Upper lobe of left lung (tissue), 6 donors: ENCODE measurements at regions not wholly inside any gene's neighbourhood (a gene's known extent, or its start where the extent isn't known, plus 50 kb on each side); places are given as distances from the start of the nearest gene placed in this dataset.

Experiments used
- ATAC-seq, 2 donors: fragments of 200-7000 bp; cut with Tn5 transposase; one replicate each; pipeline ENCODE4 v1.9.1; 2022; ENCODE audit warnings: mild to moderate bottlenecking in 2 of 2, moderate library complexity in 2 of 2; ENCODE audit not compliant: low FRiP score in 2 of 2
- DNase-seq, 2 donors: peaks; one replicate each; pipeline ENCODE4 v3.0.0-alpha.2; 2019 to 2020
- H3K27ac ChIP-seq, 4 donors: fragments of 200-600 bp; sonication (generic); one replicate each; pipeline ENCODE4 v1.5.1; 2016 to 2019
- H3K27me3 ChIP-seq, 4 donors: fragments of 200-600 bp; sonication (generic); one replicate each; pipeline ENCODE4 v1.5.1; 2017 to 2019
- H3K36me3 ChIP-seq, 4 donors: fragments of 200-600 bp; sonication (generic); one replicate each; pipeline ENCODE4 v1.5.1; 2016 to 2019
- H3K4me1 ChIP-seq, 4 donors: fragments of 200-600 bp; sonication (generic); one replicate each; pipeline ENCODE4 v1.5.1; 2018 to 2019
- H3K4me3 ChIP-seq, 4 donors: fragments of 200-600 bp; sonication (generic); one replicate each; pipeline ENCODE4 v1.5.1; 2017 to 2019; ENCODE audit warnings: mild to moderate bottlenecking in 2 of 4, moderate library complexity in 1 of 4
- H3K9me3 ChIP-seq, 4 donors: fragments of 200-600 bp; sonication (generic); one replicate each; pipeline ENCODE4 v1.5.1; 2018 to 2019
- EP300 ChIP-seq, 4 donors: sonication (generic); formaldehyde crosslinking; IDR thresholded peaks; one replicate each; pipeline ENCODE4 v1.5.1; 2017; ENCODE audit warnings: antibody characterized with exemption in 4 of 4, control low read depth in 2 of 4
- POLR2A ChIP-seq, 4 donors: fragments of 450-650 bp; IDR thresholded peaks; one replicate each; pipeline ENCODE4 v1.5.1; 2016 to 2017; ENCODE audit warnings: antibody characterized with exemption in 4 of 4, mild to moderate bottlenecking in 2 of 4
- POLR2AphosphoS5 ChIP-seq, 2 donors: sonication (generic); formaldehyde crosslinking; IDR thresholded peaks; one replicate each; pipeline ENCODE4 v1.5.1; 2017; ENCODE audit warnings: antibody characterized with exemption in 2 of 2
- WGBS, 2 donors: methylation state at CpG; one replicate each; pipeline ENCODE4 v1.1.5; 2017 to 2018; 5-methylcytosine and 5-hydroxymethylcytosine counted together
- TF ChIP-seq, protein P1 (sequence below), 6 experiments: fragments of 450-650 bp in 4 of 6; fragments of 200-600 bp in 2 of 6; sonication (generic) in 2 of 6; IDR thresholded peaks; one replicate each; pipeline ENCODE4 v1.5.1; 2016 to 2019; ENCODE audit warnings: antibody characterized with exemption in 6 of 6
- donor health status: DM: no; HTN: no; CAD: no; lungs with moderate emphysema.
- donor health status: DM: no; HTN: yes; CAD: no; lungs with severe emphysema.

- Histone ChIP-seq H3K4me1 (no peaks in the 10 kb centered on the region), H3K36me3 (no peaks in the 10 kb centered on the region), H3K27ac (no peak overlapping the region), H3K4me3 (no peak overlapping the region), H3K9me3 (no peaks in the 10 kb centered on the region), H3K27me3 (no peaks in the 10 kb centered on the region)
- no peak for ATAC-seq
- no peak for DNase-seq
- TF ChIP-seq EP300 (IDR thresholded peaks at IDR 0.05) (no peak), POLR2A (IDR thresholded peaks at IDR 0.05) (no peak), POLR2AphosphoS5 (IDR thresholded peaks at IDR 0.05) (no peak)
- TF ChIP-seq, protein P1, sequence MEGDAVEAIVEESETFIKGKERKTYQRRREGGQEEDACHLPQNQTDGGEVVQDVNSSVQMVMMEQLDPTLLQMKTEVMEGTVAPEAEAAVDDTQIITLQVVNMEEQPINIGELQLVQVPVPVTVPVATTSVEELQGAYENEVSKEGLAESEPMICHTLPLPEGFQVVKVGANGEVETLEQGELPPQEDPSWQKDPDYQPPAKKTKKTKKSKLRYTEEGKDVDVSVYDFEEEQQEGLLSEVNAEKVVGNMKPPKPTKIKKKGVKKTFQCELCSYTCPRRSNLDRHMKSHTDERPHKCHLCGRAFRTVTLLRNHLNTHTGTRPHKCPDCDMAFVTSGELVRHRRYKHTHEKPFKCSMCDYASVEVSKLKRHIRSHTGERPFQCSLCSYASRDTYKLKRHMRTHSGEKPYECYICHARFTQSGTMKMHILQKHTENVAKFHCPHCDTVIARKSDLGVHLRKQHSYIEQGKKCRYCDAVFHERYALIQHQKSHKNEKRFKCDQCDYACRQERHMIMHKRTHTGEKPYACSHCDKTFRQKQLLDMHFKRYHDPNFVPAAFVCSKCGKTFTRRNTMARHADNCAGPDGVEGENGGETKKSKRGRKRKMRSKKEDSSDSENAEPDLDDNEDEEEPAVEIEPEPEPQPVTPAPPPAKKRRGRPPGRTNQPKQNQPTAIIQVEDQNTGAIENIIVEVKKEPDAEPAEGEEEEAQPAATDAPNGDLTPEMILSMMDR (IDR thresholded peaks at IDR 0.05), result no peak
- 74 to 78% methylated on average over 2 of the region's 2 CpGs for WGBS, 2 donors
Observed at GRCh38 chr13:34634448-34634847, 307.6 kb upstream of the NBEA start.

DNA sequence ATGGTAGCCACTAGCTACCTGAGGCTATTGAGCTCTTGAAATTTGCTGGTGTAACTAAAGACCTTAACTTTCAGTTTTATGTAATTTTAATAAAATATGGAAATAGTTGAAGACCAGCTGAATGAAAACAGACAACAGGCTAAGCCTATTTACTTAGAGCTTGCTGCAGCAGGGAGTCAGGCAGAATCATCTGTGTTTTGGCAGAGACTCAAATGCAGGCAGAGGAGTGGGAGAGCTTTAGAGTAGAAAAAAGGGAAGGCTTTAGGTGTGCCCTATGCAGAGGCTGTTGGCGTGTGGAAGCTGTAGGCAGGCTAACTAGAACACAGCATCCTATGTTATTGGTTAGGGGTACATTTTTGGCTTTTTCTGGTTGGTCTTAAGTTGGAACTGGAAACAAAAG lies 304.9 kb upstream of the NBEA start:
- no peak for ATAC-seq
- no peaks in the 10 kb centered on the region for H3K9me3 ChIP-seq
- H3K4me3 ChIP-seq, result no peak overlapping the region
- no peak overlapping the region for H3K27ac ChIP-seq
- H3K27me3 ChIP-seq, result no peaks in the 10 kb centered on the region
- H3K36me3 ChIP-seq, result no peaks in the 10 kb centered on the region
- H3K4me1 ChIP-seq, result peaks cover 0 to 5% (median 0%) of the 10 kb centered on the region in 4 donors
- 94 to 97% methylated on average over 1 of the region's 1 CpG for WGBS, 2 donors
- TF ChIP-seq, protein P1 (IDR thresholded peaks at IDR 0.05), result no peak
- TF ChIP-seq EP300 (IDR thresholded peaks at IDR 0.05) (no peak), POLR2AphosphoS5 (IDR thresholded peaks at IDR 0.05) (no peak), POLR2A (IDR thresholded peaks at IDR 0.05) (no peak)
- no peak for DNase-seq

- ATAC-seq, result no peak
- 79 to 92% methylated on average over 2 of the region's 2 CpGs for WGBS, 2 donors
Observed at GRCh38 chr13:34637636-34638035, 304.4 kb upstream of the NBEA start.

DNA sequence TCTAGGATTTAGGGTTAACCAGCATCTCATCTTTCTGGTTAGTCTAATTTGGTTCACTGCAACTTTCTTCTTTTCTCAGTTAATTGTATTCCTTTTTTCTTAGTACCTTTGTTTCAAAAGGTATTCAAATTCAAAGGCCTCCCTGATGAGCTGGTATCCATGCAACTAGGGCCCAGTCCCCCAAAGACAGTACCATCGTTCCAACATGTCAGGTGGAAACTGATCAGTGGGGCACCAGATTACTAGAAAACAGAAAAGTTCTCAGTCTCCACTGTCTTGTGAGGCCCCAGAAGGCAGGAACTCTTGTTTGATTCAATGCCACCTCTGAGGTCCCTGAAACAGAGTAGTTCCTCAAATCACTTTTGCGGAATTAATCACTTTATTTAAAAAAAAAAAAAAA lies 303.2 kb upstream of the NBEA start:
- DNase-seq (no peak), ATAC-seq (no peak)
- Histone ChIP-seq H3K9me3 (no peaks in the 10 kb centered on the region), H3K4me1 (peaks cover 0 to 5% (median 0%) of the 10 kb centered on the region in 4 donors), H3K4me3 (no peak overlapping the region), H3K27me3 (no peaks in the 10 kb centered on the region), H3K27ac (no peak overlapping the region), H3K36me3 (no peaks in the 10 kb centered on the region)
- 93 to 97% methylated on average over 2 of the region's 2 CpGs for WGBS, 2 donors
- TF ChIP-seq EP300 (IDR thresholded peaks at IDR 0.05) (no peak), POLR2A (IDR thresholded peaks at IDR 0.05) (no peak), POLR2AphosphoS5 (IDR thresholded peaks at IDR 0.05) (no peak)
- TF ChIP-seq, protein P1 (IDR thresholded peaks at IDR 0.05), result no peak

More at GRCh38 chr13:34637636-34638035, 304.4 kb upstream of the NBEA start:
- Histone ChIP-seq H3K27me3 (no peaks in the 10 kb centered on the region), H3K4me1 (peaks cover 0 to 5% (median 0%) of the 10 kb centered on the region in 4 donors), H3K4me3 (no peak overlapping the region), H3K36me3 (no peaks in the 10 kb centered on the region), H3K9me3 (no peaks in the 10 kb centered on the region), H3K27ac (no peak overlapping the region)
- TF ChIP-seq POLR2A (IDR thresholded peaks at IDR 0.05), result no peak
- TF ChIP-seq, protein P1 (IDR thresholded peaks at IDR 0.05), result no peak
- DNase-seq, result no peak

DNA sequence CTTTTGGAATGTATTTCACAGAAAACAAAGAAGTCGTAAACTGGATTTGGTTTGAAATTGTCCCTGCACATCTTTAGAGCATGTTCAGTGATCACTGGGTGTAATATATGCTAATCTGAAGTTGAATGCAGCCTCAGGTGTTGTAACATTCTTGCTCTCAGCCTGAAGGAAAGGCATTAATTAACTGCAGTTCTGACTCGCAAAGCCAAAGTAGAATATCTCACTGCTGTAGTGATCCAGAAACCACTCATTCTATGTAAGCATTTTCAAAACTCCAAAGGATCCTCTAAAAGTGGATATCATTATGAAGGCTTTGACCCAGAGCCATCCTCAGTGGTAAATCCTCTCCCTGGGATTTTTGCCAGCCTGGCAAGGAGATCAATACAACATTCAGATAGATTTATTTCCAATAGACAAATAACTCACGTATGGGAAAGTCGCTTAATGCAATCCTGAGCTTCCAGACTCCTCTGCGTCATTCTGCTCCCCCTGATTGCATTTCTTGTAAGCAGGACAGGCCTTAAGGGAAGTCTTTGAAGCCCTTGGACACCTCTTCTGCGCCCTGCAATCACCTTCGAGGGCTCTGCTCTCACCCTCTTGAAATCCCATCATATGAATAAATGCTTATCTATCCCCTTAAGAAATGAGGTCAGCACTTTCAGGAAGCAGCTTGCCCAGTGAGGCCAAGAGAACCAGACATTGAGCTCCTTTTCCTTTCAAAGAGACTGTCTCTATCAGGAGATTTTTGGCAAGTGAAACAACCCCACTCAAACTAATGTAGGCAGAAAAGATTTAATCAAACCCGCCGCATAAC lies 301.7 kb upstream of the NBEA start:
- DNase-seq (peak in 1 of 2 donors; percentile 54), ATAC-seq (peak; percentile 57)
- WGBS, 2 donors, result 68 to 73% methylated on average over 9 of the region's 9 CpGs
- H3K9me3 ChIP-seq, result no peaks in the 10 kb centered on the region
- peak overlapping the region in 1 of 4 donors; percentile 8 for H3K27ac ChIP-seq
- H3K36me3 ChIP-seq, result no peaks in the 10 kb centered on the region
- H3K27me3 ChIP-seq, result no peaks in the 10 kb centered on the region
- TF ChIP-seq, protein P1 (IDR thresholded peaks at IDR 0.05), result no peak
- TF ChIP-seq POLR2AphosphoS5 (IDR thresholded peaks at IDR 0.05) (peak; percentile 20 to 23), POLR2A (IDR thresholded peaks at IDR 0.05) (no peak), EP300 (IDR thresholded peaks at IDR 0.05) (peak in 1 of 4 donors; percentile 70)
- H3K4me1 ChIP-seq, result peaks cover 0 to 5% (median 0%) of the 10 kb centered on the region in 4 donors
- H3K4me3 ChIP-seq, result no peak overlapping the region
